Sigmoid colon (tissue), 6 donors: ENCODE measurements at regions not wholly inside any gene's neighbourhood (a gene's known extent, or its start where the extent isn't known, plus 50 kb on each side); places are given as distances from the start of the nearest gene placed in this dataset.

Experiments used
- DNase-seq: peaks from one replicate; pipeline ENCODE4 v3.0.0-alpha.2; 2019
- H3K27ac ChIP-seq, 4 donors: fragments of 200-600 bp; sonication (generic); one replicate each; pipeline ENCODE4 v1.5.1; 2016 to 2019; ENCODE audit warnings: mild to moderate bottlenecking in 1 of 4
- H3K27me3 ChIP-seq, 3 donors: fragments of 200-600 bp; sonication (generic); one replicate each; pipeline ENCODE4 v1.5.1; 2019; ENCODE audit warnings: mild to moderate bottlenecking in 1 of 3
- H3K36me3 ChIP-seq, 4 donors: fragments of 200-600 bp; sonication (generic); one replicate each; pipeline ENCODE4 v1.5.1; 2016 to 2019
- H3K4me1 ChIP-seq, 4 donors: fragments of 200-600 bp; sonication (generic); one replicate each; pipeline ENCODE4 v1.5.1; 2017 to 2019
- H3K4me3 ChIP-seq, 4 donors: fragments of 200-600 bp; sonication (generic); one replicate each; pipeline ENCODE4 v1.5.1; 2017 to 2019; ENCODE audit warnings: mild to moderate bottlenecking in 2 of 4, moderate library complexity in 1 of 4
- H3K9me3 ChIP-seq, 4 donors: fragments of 200-600 bp in 3 of 4; sonication (generic) in 3 of 4; one replicate each; pipeline versions ENCODE4 v1.5.1 to v1.6.1; 2013 to 2019
- EP300 ChIP-seq, 4 donors: sonication (generic); formaldehyde crosslinking; IDR thresholded peaks; one replicate each; pipeline ENCODE4 v1.6.1; 2017; ENCODE audit warnings: antibody characterized with exemption in 4 of 4
- POLR2A ChIP-seq, 2 donors: fragments of 450-650 bp; IDR thresholded peaks; one replicate each; pipeline ENCODE4 v1.6.1; 2016; ENCODE audit warnings: antibody characterized with exemption in 2 of 2, mild to moderate bottlenecking in 2 of 2, moderate library complexity in 2 of 2
- POLR2AphosphoS5 ChIP-seq, 4 donors: sonication (generic); formaldehyde crosslinking; IDR thresholded peaks; one replicate each; pipeline ENCODE4 v1.6.1; 2017; ENCODE audit warnings: antibody characterized with exemption in 4 of 4
- WGBS, 2 donors: extraction: QIAGEN DNeasy Blood & Tissue Kit; methylation state at CpG; one replicate each; pipeline ENCODE4 v1.1.7; 2013; 5-methylcytosine and 5-hydroxymethylcytosine counted together
- intact Hi-C: fragments of 100-400 bp; cut with DNase I; formaldehyde crosslinking; loops from one replicate; pipeline ENCODE4 v1.15.1; 2023
- TF ChIP-seq, protein P1 (sequence below), 4 experiments: fragments of 450-650 bp in 3 of 4; fragments of 200-600 bp in 1 of 4; IDR thresholded peaks; one replicate each; pipeline ENCODE4 v1.5.1; 2016 to 2019; ENCODE audit warnings: antibody characterized with exemption in 4 of 4, mild to moderate bottlenecking in 3 of 4, moderate library complexity in 2 of 4
- donor health status: healthy with polysubstance abuse.
- donor health status: healthy.

DNA sequence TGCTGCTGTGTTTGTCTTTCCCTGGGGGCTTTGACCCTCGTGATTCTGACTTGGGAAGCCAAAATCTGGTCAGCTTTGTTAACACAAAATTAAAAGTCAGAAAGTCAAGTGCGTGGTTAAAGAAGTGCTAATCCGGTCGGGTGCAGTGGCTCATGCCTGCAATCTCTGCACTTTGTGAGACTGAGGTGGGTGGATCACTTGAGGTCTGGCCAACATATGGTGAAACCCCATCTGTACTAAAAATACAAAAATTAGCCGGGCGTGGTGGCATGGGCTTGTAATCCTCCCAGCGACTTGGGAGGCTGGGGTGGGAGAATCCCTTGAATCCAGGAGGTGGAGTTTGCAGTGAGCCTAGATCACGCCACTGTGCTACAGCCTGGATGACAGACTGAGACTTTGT is 844.6 kb downstream of the VRK1 start:
- intact Hi-C loops = no loop called here
- H3K9me3 ChIP-seq = no peaks in the 10 kb centered on the region
- no peak for DNase-seq
- H3K36me3 ChIP-seq = no peaks in the 10 kb centered on the region
- no peak overlapping the region for H3K27ac ChIP-seq
- H3K4me3 ChIP-seq = no peak overlapping the region
- H3K27me3 ChIP-seq = no peaks in the 10 kb centered on the region
- 66% methylated on average over 8 of the region's 8 CpGs for WGBS, 2 donors
- H3K4me1 ChIP-seq = no peaks in the 10 kb centered on the region
- TF ChIP-seq EP300 (IDR thresholded peaks at IDR 0.05) (no peak), POLR2AphosphoS5 (IDR thresholded peaks at IDR 0.05) (no peak), POLR2A (IDR thresholded peaks at IDR 0.05) (no peak)
- TF ChIP-seq, protein P1, sequence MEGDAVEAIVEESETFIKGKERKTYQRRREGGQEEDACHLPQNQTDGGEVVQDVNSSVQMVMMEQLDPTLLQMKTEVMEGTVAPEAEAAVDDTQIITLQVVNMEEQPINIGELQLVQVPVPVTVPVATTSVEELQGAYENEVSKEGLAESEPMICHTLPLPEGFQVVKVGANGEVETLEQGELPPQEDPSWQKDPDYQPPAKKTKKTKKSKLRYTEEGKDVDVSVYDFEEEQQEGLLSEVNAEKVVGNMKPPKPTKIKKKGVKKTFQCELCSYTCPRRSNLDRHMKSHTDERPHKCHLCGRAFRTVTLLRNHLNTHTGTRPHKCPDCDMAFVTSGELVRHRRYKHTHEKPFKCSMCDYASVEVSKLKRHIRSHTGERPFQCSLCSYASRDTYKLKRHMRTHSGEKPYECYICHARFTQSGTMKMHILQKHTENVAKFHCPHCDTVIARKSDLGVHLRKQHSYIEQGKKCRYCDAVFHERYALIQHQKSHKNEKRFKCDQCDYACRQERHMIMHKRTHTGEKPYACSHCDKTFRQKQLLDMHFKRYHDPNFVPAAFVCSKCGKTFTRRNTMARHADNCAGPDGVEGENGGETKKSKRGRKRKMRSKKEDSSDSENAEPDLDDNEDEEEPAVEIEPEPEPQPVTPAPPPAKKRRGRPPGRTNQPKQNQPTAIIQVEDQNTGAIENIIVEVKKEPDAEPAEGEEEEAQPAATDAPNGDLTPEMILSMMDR (IDR thresholded peaks at IDR 0.05) = no peak

DNA sequence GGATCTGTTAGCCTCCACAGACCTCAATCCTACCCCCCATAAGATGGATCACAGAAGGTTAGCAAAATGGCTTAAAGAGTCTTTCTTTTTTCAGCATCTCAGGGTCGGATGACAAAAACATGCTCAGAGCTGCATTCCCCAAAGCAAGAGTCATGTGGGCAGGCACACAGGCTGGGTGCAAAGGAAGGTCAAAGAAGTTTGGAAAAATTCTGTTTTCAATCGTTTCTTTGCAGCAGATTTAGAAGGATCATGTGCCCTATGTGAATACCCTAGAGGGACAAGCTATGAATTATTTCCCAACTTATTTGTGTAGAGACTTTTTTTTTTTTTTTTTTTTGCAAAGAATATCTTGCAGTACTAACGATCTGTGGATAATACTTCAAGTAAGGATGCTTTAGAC is 845.4 kb downstream of the VRK1 start:
- Histone ChIP-seq H3K36me3 (no peaks in the 10 kb centered on the region), H3K4me1 (no peaks in the 10 kb centered on the region), H3K9me3 (no peaks in the 10 kb centered on the region), H3K4me3 (no peak overlapping the region), H3K27me3 (no peaks in the 10 kb centered on the region), H3K27ac (no peak overlapping the region)
- intact Hi-C loops = no loop called here
- 52 to 69% methylated on average over 3 of the region's 3 CpGs for WGBS, 2 donors
- DNase-seq = no peak
- TF ChIP-seq EP300 (IDR thresholded peaks at IDR 0.05) = no peak

DNA sequence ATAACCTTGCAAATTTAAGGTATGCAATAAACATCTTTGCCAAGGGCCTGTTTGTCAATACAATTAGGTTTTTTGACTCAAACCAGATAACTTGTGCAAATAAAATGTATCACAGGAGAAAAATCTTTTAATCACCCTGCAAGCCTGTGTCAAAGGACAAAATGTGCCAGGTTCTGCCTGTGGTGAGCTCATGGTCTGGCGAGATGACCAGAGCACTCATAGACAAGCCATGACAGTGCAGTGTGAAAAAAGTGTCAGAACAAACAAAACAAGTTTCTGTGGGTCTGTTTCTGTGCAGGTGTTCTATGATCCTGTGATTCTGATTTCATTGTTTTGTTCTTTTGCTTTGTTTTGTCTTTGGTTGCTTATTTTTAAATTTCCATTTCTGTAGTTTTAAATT is 847.2 kb downstream of the VRK1 start:
- DNase-seq = no peak
- Histone ChIP-seq H3K9me3 (no peaks in the 10 kb centered on the region), H3K27me3 (no peaks in the 10 kb centered on the region), H3K4me1 (no peaks in the 10 kb centered on the region), H3K36me3 (no peaks in the 10 kb centered on the region), H3K27ac (no peak overlapping the region), H3K4me3 (no peak overlapping the region)
- intact Hi-C loops = no loop called here
- 45 to 69% methylated on average over 1 of the region's 1 CpG for WGBS, 2 donors
- TF ChIP-seq POLR2AphosphoS5 (IDR thresholded peaks at IDR 0.05) = no peak
- TF ChIP-seq, protein P1 (IDR thresholded peaks at IDR 0.05) = no peak
- no peak for TF ChIP-seq EP300 (IDR thresholded peaks at IDR 0.05)
- TF ChIP-seq POLR2A (IDR thresholded peaks at IDR 0.05) = no peak

DNA sequence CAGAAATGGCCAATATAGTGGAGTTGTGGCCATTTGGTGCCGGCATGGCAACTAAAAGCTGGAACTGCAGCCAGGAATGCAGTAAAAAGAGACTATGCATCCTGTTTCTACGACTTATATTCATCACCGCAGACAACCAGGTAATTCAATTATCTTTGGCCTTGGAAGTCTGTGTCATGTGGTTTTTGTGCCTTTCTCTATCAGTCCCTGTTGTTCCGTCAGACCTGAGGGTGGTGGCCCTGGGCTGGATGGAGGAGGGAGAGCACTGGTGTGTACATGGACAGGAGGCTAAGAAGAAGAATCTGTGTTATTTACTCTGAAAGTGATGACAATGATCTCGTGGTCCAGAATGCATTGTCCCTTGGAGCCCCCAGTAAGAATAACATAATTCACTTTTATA is 852.6 kb downstream of the VRK1 start:
- 64 to 78% methylated on average over 5 of the region's 5 CpGs for WGBS, 2 donors
- TF ChIP-seq EP300 (IDR thresholded peaks at IDR 0.05) (no peak), POLR2A (IDR thresholded peaks at IDR 0.05) (no peak), POLR2AphosphoS5 (IDR thresholded peaks at IDR 0.05) (no peak)
- TF ChIP-seq, protein P1 (IDR thresholded peaks at IDR 0.05) = no peak
- Histone ChIP-seq H3K36me3 (no peaks in the 10 kb centered on the region), H3K4me1 (no peaks in the 10 kb centered on the region), H3K4me3 (no peak overlapping the region), H3K27ac (no peak overlapping the region), H3K9me3 (no peaks in the 10 kb centered on the region), H3K27me3 (no peaks in the 10 kb centered on the region)
- intact Hi-C loops = no loop called here
- no peak for DNase-seq

DNA sequence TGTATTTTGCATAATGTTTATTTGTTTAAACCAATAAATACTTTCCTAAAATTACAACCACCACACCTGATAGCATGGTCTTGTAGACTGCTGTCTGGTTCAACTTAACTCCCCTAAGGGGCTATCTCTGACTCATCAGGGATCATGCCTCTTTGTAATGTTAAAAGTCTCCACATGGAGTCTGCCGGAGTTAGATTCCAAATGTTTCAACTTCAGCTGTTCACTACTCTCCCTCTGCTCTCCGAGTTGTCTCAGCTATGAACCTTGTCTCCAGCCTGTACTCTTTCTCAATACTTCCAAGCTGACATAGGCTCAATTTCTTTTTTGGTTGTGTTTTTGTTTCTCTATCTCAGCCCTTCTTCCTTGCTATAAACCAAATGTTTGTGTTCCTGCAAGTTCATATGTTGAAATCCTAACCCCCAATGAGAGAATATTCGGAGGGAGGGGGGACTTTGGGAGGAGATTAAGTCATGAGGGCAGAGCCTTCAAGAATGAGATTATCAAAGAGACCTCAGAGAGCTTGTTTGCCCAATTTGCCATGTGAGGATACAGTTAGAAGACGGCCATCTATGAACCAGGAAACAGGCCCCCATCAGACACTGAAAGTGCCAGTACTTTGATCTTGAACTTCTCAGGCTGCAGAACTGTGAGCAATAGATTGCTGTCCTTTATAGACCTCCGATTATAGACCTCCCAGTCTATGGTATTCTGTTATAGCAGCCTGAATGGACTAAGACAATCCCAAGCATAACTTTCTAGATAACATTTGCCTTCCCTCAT is 858.2 kb downstream of the VRK1 start:
- no peak for TF ChIP-seq EP300 (IDR thresholded peaks at IDR 0.05)
- TF ChIP-seq POLR2A (IDR thresholded peaks at IDR 0.05) = no peak
- TF ChIP-seq, protein P1 (IDR thresholded peaks at IDR 0.05) = no peak
- no peak for TF ChIP-seq POLR2AphosphoS5 (IDR thresholded peaks at IDR 0.05)
- H3K27me3 ChIP-seq = no peaks in the 10 kb centered on the region
- H3K9me3 ChIP-seq = no peaks in the 10 kb centered on the region
- H3K36me3 ChIP-seq = no peaks in the 10 kb centered on the region
- H3K4me1 ChIP-seq = no peaks in the 10 kb centered on the region
- DNase-seq = no peak
- 42 to 60% methylated on average over 5 of the region's 5 CpGs for WGBS, 2 donors
- H3K27ac ChIP-seq = no peak overlapping the region
- H3K4me3 ChIP-seq = no peak overlapping the region
- intact Hi-C loops = no loop called here
